ENCODE measurements at regions not wholly inside any gene's neighbourhood (a gene's known extent, or its start where the extent isn't known, plus 50 kb on each side); places are given as distances from the start of the nearest gene placed in this dataset.

DNA sequence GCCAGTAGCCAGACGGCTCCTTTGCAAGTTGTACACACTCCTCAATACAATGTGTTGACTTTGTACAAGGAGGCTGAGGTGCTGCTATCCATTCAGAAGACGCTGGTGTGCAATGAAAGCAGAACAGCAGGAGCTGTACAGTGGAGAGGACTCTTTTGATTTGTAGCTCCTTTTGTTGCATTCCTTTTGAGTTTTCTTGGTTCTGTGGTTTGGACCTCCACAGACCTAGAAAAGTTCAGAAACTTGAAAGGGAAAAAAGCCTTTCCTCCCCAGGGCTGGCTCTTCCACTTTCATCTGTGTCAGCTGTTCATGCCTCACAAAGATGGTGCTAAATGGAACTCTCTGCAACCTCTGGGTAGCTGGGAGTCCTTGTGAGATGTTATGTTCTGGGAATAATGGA is 117.4 kb downstream of the MAT2B start:
- no peak for DNase-seq (ENCODE audit: low read depth)

DNA sequence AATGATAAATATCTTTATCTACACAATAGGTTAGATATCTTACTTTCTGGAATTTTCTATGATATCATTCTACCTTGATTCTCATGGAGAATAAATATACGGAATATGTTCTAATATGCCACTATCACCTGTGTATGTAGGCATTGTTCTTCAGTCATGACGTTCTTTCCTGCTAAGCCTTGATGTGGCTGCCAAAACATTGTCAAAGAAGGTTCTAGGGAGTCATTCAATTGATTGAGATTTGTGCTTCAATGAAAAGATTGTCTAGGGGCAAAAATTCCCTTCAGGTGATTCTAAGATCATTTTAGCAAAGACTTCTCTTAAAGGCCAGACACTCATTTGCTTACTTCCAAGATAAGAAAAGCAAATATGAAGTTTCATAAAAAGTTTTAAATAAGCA is 118.1 kb downstream of the MAT2B start:
- no peak for DNase-seq (ENCODE audit: low read depth)

DNA sequence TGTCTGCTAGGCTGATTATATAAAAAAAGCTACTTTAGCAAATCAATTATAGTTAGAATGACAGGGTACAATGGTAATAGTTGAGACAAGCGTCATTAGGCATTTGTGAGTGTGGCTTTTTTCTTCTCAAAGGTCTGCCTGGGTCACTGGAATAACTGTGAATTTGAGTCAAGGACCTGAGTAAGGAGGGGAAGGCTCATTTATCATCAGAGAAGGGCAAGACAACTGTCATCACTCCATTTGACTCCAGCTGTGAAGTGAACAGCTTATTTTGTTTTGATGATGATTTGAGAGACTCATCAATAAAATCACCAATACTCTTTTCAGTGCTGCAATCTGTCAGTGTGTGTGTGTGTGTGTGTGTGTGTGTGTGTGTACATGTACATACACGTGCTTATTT is 118.6 kb downstream of the MAT2B start:
- DNase-seq (ENCODE audit: low read depth): no peak

DNA sequence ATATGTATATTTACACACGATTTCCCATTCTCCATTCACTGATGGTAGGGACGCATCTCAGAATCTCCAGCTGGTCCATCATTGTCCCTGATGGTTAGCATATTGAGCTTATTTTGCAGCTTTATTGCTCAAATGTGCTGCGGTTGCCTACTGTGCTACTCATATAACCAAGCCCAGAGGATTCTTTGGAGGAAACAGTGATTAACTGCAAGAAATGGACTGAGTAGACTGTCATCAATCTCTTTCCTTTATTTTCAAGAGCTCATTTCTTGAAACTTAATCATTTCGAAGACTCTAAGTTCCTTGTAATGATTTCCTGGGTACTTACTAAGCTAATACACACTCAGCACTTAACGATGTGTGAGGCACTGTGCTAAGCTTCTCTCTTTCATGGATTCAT is 119.0 kb downstream of the MAT2B start:
- no peak for DNase-seq (ENCODE audit: low read depth)

DNA sequence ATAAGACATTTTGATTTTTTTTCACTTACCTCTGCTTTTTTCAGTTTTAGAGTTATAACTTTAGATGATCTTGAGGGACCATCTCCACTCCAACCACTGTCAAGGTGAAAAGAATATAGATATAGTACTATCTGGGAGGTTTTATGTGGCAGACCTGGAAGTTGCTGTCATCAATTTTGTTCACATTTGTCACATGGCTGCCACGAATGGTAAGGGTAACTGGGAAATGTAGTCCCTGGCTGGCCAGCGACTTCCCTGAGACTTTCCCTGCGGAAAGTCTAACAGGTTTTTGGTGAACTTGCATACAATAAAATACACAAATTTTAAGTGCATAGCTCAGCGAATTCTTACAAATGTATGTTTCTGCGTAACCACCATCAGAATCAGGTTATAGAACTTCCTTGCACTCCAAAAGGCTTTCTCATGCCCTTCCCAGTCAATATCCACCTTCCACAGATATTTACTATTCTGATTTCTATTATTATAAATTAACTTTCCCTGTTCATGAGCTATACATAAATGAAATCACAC is 121.5 kb downstream of the MAT2B start:
- no peak for DNase-seq (ENCODE audit: low read depth)

DNA sequence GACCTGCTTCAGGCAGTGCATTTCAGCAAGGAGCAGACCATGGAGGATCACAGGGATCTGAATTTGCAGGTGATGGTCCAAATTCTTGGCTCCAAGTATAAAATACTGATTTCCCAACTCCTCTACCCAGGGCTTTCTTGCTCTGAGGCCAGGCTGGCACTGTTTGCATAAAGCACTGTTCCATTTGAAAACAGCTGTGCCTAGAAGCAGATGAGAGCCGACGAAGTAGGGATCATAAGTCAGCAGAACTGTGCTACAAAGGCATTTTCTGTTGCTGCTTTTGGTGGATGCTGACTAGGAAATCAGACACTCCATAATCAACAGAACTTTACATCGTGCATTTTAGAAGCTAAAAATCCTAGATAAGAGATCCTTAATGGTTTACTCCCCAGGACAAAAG is 126.4 kb downstream of the MAT2B start:
- DNase-seq (ENCODE audit: low read depth): no peak

DNA sequence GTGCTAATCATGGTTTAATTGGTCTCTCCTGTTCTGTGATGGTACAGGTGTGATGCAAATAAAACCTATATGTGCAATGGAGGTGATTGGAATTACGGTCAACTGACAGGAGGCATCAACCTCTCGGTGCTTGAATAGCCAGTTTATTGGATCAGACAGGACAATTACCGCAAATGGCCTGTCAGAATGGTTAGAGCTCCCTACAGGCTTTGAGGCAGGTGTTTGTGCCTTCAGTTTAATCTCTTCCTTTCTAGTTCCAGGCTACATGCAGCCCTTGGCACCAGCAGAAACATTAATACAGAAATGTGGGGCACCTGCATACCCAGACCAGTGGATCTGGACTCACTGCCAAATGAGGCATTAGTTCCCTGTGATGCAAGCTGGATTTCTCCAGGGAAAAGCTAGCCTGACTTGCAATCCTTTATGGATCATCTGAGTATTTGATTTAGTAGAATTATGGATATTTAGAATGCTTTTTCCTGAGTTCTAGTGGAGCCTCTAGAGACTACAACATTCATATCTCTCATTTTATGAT is 128.6 kb downstream of the MAT2B start:
- DNase-seq (ENCODE audit: low read depth): no peak

DNA sequence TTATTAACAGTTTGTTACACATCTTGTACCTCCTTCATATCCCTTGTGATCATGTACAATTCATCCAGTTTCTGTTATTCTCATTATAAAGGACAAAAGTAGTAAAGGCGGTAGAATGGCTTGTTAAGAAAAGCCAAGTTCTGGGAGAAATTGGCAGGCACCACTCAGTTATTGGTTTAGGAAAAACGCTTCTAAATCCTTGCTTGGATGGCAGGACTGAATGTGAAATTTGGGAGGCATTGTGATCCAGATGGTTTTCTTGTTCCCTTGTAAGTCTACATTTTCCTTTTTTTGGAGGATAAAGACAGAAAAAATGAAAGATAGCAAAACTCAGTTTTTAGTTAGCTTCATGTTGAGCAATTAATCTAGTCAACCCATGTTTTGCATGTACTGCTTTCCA is 130.2 kb downstream of the MAT2B start:
- no peak for DNase-seq (ENCODE audit: low read depth)

DNA sequence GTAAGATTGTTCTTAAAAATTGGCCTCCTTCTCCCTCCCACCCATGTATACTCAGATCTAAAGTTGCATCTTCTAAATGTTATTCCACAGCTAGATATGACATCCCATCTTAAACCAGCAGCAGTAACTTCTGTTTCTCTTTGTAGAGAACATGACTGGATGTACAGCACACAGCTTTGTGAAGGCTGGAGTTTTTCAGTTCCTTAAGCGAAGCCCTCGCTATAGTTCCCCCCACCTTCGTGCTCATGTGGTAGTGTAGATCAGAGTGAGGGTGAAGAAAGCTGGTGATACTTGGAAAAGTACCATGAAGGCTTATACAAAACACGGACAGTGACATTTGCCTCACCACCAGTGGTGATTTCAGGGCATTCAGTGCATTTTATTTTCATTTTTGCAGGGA is 137.5 kb downstream of the MAT2B start:
- no peak for DNase-seq (ENCODE audit: low read depth)

DNA sequence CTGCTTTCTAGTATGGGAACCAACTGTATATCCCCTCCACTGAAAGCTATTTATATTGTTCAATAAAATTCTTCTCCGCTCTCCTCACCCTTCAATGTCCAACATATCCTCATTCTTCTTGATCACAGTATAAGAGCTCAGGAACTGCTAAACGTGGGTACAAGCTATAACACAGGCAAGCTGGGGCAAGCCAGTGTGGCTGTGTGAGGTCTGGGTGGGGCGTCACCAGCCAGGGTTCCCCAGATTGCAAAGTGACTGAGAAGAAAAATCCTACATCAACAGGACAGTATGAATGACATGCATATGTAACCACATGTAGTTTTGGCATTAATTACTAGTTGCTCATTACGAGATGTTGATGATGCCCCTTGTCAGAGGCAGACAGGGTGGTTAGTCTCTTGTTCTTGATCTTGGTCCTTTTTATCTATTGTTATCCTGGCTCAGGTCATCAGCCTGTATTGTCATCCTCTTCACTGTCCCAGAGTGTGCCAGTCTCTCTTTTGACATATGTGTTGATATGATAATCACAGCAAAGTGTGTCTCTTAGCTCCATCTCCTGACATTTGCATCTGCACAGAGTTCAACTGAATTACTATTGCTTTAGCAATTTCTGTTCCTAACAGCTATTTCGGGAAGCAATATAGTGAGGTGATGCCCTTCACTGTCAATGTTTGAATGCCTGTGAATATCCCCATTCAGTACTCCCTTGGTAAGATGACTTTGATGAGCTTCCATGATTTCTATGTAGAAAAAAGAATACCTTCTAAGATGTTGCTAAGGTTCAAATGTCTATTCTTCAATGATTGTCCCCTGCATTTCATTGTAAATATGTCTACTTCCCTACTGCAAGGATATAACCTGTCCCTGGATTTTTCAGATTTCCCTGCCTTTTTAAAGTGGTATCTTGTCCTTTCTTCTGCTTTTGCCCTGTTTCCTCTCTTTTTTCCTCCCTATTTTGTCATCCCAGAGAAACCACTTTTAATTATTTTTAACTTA is 140.3 kb downstream of the MAT2B start:
- DNase-seq (ENCODE audit: low read depth): no peak

DNA sequence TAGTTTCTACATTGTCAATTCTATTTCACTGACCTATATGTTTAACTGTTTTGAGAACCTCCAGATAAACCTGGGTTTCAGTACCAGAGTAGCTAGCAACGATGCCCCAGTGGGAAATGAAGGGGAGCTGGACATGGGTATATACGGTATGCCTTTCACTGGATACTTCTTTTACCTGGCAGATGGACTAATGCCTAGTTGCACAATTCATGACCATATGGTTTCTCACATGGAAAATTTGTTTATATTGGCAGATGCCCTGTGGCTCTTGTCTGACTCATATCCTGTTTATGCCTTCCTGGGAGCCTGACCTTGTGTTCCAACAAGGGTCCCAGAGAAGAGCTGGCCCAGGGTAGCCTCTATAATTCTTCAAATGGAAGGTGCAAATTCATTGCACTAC is 144.1 kb downstream of the MAT2B start:
- DNase-seq (ENCODE audit: low read depth): no peak

DNA sequence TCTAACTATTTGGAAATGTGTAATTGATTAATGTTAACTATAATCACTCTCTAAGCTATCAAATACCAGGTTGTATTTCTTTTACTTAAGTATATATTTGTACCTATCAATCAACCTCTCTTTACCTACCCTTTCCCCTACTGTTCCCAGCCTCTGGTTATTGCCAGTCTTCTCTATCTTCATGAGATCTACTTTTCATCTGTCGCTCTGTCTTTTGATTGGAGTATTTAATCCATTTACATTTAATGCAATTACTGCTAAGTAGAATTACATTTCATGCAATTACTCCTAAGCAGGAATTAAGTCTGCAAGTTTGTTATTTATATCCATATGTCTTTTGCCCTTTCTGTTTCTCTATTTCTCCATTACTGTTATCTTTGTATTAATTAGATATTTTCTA is 148.1 kb downstream of the MAT2B start:
- no peak for DNase-seq (ENCODE audit: low read depth)

DNA sequence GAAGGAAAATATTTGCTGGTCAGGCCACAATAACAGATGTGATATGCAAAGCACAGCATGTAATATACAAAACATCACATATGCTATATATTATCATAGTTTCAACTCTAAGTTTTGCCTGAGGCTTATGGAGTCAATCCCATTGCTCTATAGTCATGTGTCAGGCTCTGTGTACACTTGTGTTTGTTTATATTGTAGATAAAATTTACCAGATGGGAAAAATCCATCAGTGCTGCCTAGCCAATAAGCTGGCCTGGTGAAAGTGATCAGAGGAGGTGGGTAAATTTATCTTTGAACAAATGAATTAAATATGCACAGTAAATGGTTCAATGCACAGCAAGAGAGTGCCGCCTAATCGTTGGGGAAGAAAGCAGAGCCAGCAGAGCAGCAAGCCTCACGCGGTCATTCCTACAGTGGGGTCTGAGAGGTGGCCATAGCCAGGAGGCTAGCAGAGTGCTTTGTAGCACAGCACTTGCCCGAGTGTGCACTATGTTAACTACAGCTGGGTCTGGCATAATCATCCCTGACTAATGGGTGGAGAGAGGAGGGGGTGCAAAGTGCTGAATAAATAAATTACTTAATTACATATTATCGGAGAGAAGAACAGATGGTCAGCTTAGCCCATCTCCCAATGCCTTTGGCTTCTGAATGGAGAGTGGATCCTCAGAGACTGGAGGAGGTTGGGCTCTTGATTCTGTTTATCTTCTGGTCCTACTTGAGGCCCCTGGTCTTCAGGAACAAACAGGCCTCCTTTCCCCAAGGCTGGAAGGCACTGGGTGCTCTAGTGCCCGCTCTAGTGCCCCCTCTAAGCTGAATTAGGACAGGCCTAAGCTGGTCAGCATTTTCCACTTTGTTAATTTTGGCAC is 153.5 kb downstream of the MAT2B start:
- no peak for DNase-seq (ENCODE audit: low read depth)

DNA sequence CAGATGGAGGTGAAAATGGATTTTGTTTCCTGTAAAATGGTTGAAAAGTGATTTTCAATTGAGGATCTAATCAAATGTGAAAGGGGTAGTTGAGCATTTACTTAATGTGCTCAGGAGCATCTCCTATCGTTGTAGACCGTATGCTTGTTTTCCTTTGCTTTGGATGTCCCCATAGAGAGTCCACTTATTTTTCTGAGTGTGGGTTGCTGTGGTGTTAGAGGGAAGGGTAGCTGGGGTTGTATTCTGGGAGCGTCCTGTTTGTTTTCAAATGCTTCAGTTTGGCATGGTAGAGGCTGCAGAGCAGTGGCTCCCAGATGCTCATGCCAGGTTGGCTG is 154.1 kb downstream of the MAT2B start:
- DNase-seq (ENCODE audit: low read depth): no peak

DNA sequence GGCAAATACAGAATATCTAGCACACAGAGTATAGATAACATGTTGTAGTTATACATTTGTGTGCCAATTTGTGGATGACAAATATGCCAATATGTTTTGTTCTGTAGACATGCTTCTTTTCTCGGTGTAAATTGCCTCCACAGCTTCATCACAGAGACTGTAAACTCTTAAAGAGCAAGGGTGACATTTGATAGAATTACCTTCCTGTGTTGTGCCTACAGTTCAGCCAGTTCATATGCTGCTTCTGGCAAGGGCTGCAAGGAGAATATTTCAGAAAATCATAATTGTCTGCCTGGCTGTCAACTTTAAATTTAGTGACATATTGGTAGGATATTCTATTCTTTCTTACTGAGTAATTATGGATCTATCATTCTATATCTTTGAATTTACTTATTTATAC is 155.1 kb downstream of the MAT2B start:
- no peak for DNase-seq (ENCODE audit: low read depth)

DNA sequence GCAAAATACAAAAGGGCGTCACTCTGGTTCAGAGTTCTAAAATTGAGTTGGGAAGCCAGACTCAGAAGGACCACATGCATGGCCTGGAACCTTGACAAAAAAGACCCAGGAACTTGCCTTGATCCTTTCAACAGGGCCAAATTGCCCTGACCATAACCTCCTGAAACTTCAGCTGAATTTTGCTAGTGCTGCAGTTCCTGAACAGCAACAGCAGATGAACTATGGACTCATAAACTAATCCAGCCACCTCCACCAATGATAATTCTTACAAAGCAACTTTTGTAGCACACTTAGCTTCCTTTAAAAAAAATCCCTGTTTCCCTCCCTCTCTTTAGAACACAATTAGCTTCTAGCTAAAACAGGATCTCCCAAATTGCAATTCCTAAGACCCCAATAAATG is 155.9 kb downstream of the MAT2B start:
- DNase-seq (ENCODE audit: low read depth): no peak

DNA sequence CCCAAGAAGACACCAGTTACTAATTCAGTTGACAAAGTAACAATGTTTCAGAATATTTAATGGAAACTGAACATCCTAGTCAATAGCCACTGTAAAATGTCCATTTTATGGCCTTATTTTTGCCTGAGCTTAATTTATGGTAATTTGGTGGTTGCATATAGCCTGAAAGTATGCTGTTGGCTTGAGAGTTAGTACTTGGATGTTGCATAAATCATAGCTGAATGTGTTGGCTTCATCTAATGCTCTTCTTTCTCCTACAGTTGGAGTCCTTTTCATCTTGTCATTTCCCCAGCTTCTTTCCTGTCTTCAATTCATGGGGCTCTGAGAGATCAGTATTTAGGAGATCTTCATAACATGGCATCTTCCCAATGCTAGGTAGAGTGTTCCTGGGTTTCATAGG is 164.6 kb downstream of the MAT2B start:
- DNase-seq (ENCODE audit: low read depth): no peak

DNA sequence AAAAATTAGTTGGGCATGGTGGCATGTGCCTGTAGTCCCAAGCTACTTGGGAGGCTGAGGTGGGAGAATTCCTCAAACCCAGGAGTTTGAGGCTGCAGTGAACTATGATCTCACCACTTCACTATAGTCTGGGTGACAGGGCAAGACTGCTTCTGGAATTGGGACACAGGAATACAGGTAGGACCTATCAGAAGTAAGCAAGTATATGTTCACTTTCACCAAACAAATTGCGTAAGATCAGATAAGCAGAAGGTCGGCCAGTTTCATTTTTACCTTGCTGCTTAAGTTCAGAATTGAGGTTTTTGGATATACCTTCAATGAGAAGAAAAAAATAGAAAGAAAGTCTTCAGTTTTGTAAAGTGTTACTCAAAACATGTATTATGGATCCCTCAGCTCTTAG is 171.7 kb downstream of the MAT2B start:
- DNase-seq (ENCODE audit: low read depth): no peak

DNA sequence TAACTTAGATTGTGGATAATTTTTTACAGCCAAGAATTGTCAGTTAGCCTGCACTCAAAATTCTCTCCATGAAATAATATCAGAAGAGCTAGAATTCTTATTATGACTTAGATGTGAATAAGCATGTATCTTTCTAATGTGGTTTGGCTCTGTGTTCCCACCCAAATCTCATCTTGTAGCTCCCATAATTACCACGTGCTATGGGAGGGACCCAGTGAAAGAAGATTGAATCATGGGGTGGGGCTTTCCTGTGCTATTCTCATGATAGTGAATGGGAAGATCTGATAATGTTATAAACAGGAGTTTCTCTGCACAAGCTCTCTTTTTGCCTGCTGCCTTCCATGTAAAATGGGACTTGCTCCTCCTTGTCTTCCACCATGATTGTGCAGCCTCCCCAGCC is 176.8 kb downstream of the MAT2B start:
- DNase-seq (ENCODE audit: low read depth): no peak

DNA sequence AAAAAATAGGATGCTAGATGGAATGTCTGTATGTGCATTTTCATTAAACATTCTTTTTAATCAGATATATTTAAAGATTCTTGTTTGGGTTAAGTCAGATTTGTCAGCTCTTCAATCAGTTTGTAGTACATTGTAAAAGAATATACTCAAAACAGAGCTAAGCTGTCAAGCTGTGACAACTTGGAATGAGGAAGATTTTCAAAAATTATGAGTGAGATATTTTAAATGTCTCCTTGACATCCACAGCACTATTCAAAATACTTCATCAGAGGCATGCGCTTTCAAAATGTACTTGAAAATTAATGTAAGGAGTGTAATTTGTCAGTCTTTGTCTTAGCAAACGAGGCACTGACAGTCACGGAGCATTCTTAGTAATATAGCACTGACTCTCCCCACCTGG is 182.0 kb downstream of the MAT2B start:
- no peak for DNase-seq (ENCODE audit: low read depth)

DNA sequence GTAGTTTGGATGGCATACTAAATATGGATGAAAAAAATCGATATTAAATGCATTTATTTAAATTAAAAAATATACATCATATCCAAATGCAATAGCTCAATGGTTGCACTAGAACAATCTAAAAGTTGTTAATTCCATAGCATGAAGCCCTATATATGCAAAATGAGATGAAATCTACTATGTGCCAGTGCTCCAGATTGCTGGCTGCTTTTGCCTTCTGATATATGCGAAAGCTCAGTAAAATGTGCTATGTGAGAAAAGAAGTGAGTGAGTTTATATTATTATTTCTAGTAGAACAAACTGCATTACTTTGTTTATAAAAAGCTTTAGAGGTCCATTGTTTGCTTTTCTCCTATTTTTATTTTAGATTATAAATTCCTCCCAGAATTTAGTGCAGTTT is 186.7 kb downstream of the MAT2B start:
- no peak for DNase-seq (ENCODE audit: low read depth)

DNA sequence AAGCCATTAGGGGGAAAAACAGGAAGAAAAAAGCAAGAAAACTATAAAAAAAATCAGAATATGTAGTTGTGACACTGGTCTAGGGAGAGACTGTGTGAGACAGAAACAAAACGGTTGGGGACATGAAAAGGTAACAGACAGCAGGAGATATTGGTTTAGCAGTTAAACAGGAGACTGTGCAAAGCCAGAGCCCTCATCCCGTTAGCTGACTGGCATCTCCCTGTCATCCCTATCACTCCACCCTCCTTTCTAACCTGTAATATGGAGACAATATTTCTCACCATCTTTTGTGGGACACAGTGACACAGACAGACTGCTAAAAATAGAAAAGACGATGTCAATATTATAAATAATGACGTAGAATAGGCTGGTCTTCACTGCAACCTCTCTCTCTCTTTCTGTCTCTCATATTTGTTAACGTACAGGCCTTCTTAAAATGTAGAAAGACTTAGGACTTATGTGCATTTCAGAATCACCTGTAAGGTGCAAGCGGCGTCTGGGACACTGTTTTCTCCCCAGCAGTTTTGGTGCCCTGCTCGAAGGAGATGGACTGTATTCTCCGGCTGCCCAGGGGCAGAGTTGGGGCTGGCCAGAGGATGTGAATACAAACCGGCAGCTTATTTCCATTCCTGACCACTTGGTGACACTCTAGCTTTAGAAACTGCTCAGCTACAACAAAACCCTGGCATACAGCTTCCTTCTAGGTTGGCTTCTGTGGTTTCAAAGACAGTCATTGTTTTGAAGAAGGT is 190.6 kb downstream of the MAT2B start:
- peak; percentile 11 for DNase-seq (ENCODE audit: low read depth)

All from GM04504 (cell line).